CD4-positive, alpha-beta T cell (primary cell): ENCODE measurements at regions not wholly inside any gene's neighbourhood (a gene's known extent, or its start where the extent isn't known, plus 50 kb on each side); places are given as distances from the start of the nearest gene placed in this dataset.

ENCODE experiments used
- ATAC-seq: fragments of 200-7000 bp; cut with Tn5 transposase; one replicate; pipeline ENCODE4 v1.10.0; 2022; ENCODE audit warnings: mild to moderate bottlenecking; ENCODE audit not compliant: poor library complexity
- CTCF ChIA-PET: fragments of 350-600 bp; sonication (Branson Sonifier 250); formaldehyde crosslinking; loops from one replicate; lab custom pipeline; 2021; ENCODE audit warnings: antibody characterized with exemption, inconsistent platforms; lab: Charles Lee
- POLR2A ChIA-PET: fragments of 350-600 bp; sonication (Branson Sonifier 250); formaldehyde crosslinking; loops from one replicate; lab custom pipeline; 2021; ENCODE audit warnings: antibody characterized with exemption, inconsistent platforms; lab: Charles Lee
- DNase-seq, 14 experiments: peaks; one replicate each; pipeline ENCODE4 v3.0.0-alpha.2; 2013 to 2020; ENCODE audit warnings: mixed read lengths in 2 of 14
- H3K27ac ChIP-seq, 2 donors: one replicate each; pipeline versions ENCODE4 v1.5.1 to v1.7.0; 2013; ENCODE audit warnings: low read length in 2 of 2, low read depth in 1 of 2, mild to moderate bottlenecking in 1 of 2
- H3K27me3 ChIP-seq, 2 experiments: 1 replicate in 1 of 2; 2 replicates in 1 of 2; pipeline versions ENCODE4 v1.6.1 to v1.7.0; 2013; ENCODE audit warnings: low read length in 2 of 2, control low read depth in 1 of 2, mild to moderate bottlenecking in 1 of 2, moderate library complexity in 1 of 2; ENCODE audit not compliant: insufficient read depth in 2 of 2, control insufficient read depth in 1 of 2
- H3K36me3 ChIP-seq: one replicate; pipeline ENCODE4 v1.6.1; 2013; ENCODE audit warnings: low read length, control low read depth; ENCODE audit not compliant: insufficient read depth
- H3K4me1 ChIP-seq: one replicate; pipeline ENCODE4 v1.6.1; 2013; ENCODE audit warnings: low read length, control low read depth; ENCODE audit not compliant: insufficient read depth
- H3K4me3 ChIP-seq: one replicate; pipeline ENCODE4 v1.5.1; 2013; ENCODE audit warnings: mild to moderate bottlenecking, low read length, moderate library complexity
- H3K9me3 ChIP-seq, 2 experiments: 1 replicate in 1 of 2; 2 replicates in 1 of 2; pipeline versions ENCODE4 v1.6.1 to v1.7.0; 2013; ENCODE audit warnings: low read length in 2 of 2, mild to moderate bottlenecking in 2 of 2, control low read depth in 1 of 2, moderate library complexity in 1 of 2; ENCODE audit not compliant: control insufficient read depth in 1 of 2, insufficient read depth in 1 of 2
- H3K27ac Mint-ChIP-seq: one replicate; pipeline ENCODE4 v1.8.0; 2020; ENCODE audit warnings: mixed read lengths
- H3K27me3 Mint-ChIP-seq: one replicate; pipeline ENCODE4 v1.8.0; 2021; ENCODE audit warnings: mixed read lengths
- H3K36me3 Mint-ChIP-seq: one replicate; pipeline ENCODE4 v1.8.0; 2021; ENCODE audit warnings: low read depth, mixed read lengths
- H3K4me1 Mint-ChIP-seq: one replicate; pipeline ENCODE4 v1.8.0; 2021; ENCODE audit warnings: low read depth, mixed read lengths
- H3K4me3 Mint-ChIP-seq: one replicate; pipeline ENCODE4 v1.8.0; 2020; ENCODE audit warnings: mild to moderate bottlenecking, mixed read lengths
- H3K9me3 Mint-ChIP-seq: one replicate; pipeline ENCODE4 v1.8.0; 2020; ENCODE audit warnings: mixed read lengths
- CTCF ChIP-seq: fragments of 200-600 bp; IDR thresholded peaks from one replicate; pipeline ENCODE4 v1.8.0; 2022; ENCODE audit warnings: antibody characterized with exemption, mild to moderate bottlenecking
- intact Hi-C, 2 experiments: fragments of 100-400 bp; cut with DNase I in 1 of 2; cut with micrococcal nuclease in 1 of 2; formaldehyde crosslinking; loops; one replicate each; pipeline versions ENCODE4 v1.15.1 to v1.9.0; 2023 to 2025; cut with DNase I, micrococcal nuclease

- DNase-seq (no peak), ATAC-seq (no peak)
- Histone ChIP-seq H3K36me3 (no peaks in the 10 kb centered on the region), H3K27me3 (no peaks in the 10 kb centered on the region), H3K27ac (no peak overlapping the region), H3K4me3 (no peak overlapping the region), H3K9me3 (peaks cover 4 to 11% of the 10 kb centered on the region in 2 experiments), H3K4me1 (no peaks in the 10 kb centered on the region)
- no peak for TF ChIP-seq CTCF
- H3K9me3 Mint-ChIP-seq, result peaks cover 2% of the 10 kb centered on the region
- H3K27ac Mint-ChIP-seq, result no peak overlapping the region
- H3K36me3 Mint-ChIP-seq, result no peaks in the 10 kb centered on the region
- H3K4me1 Mint-ChIP-seq, result no peaks in the 10 kb centered on the region
- ChIA-PET POLR2A (no interaction called here), CTCF (no interaction called here)
- no peaks in the 10 kb centered on the region for H3K27me3 Mint-ChIP-seq
- intact Hi-C loops, result no loop called here
- no peak overlapping the region for H3K4me3 Mint-ChIP-seq
These were observed 972.0 kb upstream of the RBFOX1 start for GRCh38 chr16:6360641-6361040.

- H3K36me3 ChIP-seq, result no peaks in the 10 kb centered on the region
- no peaks in the 10 kb centered on the region for H3K27me3 ChIP-seq
- Mint-ChIP-seq H3K27ac (no peak overlapping the region), H3K27me3 (no peaks in the 10 kb centered on the region), H3K9me3 (peaks cover 3% of the 10 kb centered on the region), H3K4me3 (no peak overlapping the region), H3K36me3 (no peaks in the 10 kb centered on the region), H3K4me1 (no peaks in the 10 kb centered on the region)
- H3K9me3 ChIP-seq, result peaks cover 0 to 11% of the 10 kb centered on the region in 2 experiments
- no peak overlapping the region for H3K27ac ChIP-seq
- no peak for TF ChIP-seq CTCF
- no peaks in the 10 kb centered on the region for H3K4me1 ChIP-seq
- CTCF ChIA-PET, result no interaction called here
- POLR2A ChIA-PET, result no interaction called here
- ATAC-seq (no peak), DNase-seq (no peak)
- no peak overlapping the region for H3K4me3 ChIP-seq
- intact Hi-C loops, result no loop called here
These were observed 975.7 kb upstream of the RBFOX1 start for GRCh38 chr16:6356911-6357310.

GRCh38 chr16:6349725-6350124, 982.9 kb upstream of the RBFOX1 start:
- Mint-ChIP-seq H3K27ac (no peak overlapping the region), H3K36me3 (no peaks in the 10 kb centered on the region), H3K9me3 (peaks cover 3% of the 10 kb centered on the region), H3K27me3 (no peaks in the 10 kb centered on the region), H3K4me3 (no peak overlapping the region), H3K4me1 (no peaks in the 10 kb centered on the region)
- intact Hi-C loops, result no loop called here
- ATAC-seq (no peak), DNase-seq (no peak)
- Histone ChIP-seq H3K4me3 (no peak overlapping the region), H3K27me3 (no peaks in the 10 kb centered on the region), H3K4me1 (no peaks in the 10 kb centered on the region), H3K27ac (no peak overlapping the region), H3K9me3 (peaks cover 0 to 1% of the 10 kb centered on the region in 2 experiments), H3K36me3 (no peaks in the 10 kb centered on the region)
- POLR2A ChIA-PET, result no interaction called here
- TF ChIP-seq CTCF, result no peak
- CTCF ChIA-PET, result no interaction called here
